Astrocyte (in vitro differentiated cells and primary cell): ENCODE measurements at regions not wholly inside any gene's neighbourhood (a gene's known extent, or its start where the extent isn't known, plus 50 kb on each side); places are given as distances from the start of the nearest gene placed in this dataset.

Experiments used
- DNase-seq: peaks from one replicate; pipeline ENCODE4 v3.0.0-alpha.2; 2010; ENCODE audit warnings: low read depth
- FAIRE-seq: peaks from 2 replicates; lab custom pipeline; 2011; peaks lifted over from hg19 to GRCh38; lab: Jason Lieb, UNC
- H2AFZ ChIP-seq: 2 replicates; pipeline ENCODE4 v1.6.0; 2012; ENCODE audit warnings: low read depth, low read length, inconsistent platforms
- H3K27ac ChIP-seq: 2 replicates; pipeline ENCODE4 v1.5.1; 2011; ENCODE audit warnings: low read depth, low read length, inconsistent platforms
- H3K27me3 ChIP-seq: 2 replicates; pipeline ENCODE4 v1.6.0; 2011; ENCODE audit warnings: low read length, inconsistent platforms; ENCODE audit not compliant: insufficient read depth
- H3K36me3 ChIP-seq: 2 replicates; pipeline ENCODE4 v1.5.1; 2011; ENCODE audit warnings: low read length, inconsistent platforms; ENCODE audit not compliant: insufficient read depth
- H3K4me1 ChIP-seq: 2 replicates; pipeline ENCODE4 v1.5.1; 2011; ENCODE audit warnings: low read length, inconsistent platforms; ENCODE audit not compliant: insufficient read depth
- H3K4me2 ChIP-seq: 2 replicates; pipeline ENCODE4 v1.6.0; 2012; ENCODE audit warnings: low read length, inconsistent platforms
- H3K4me3 ChIP-seq: 2 replicates; pipeline ENCODE4 v1.5.1; 2011; ENCODE audit warnings: low read depth, mild to moderate bottlenecking, low read length, inconsistent platforms; ENCODE audit not compliant: insufficient read depth
- H3K79me2 ChIP-seq: 2 replicates; pipeline ENCODE4 v1.6.0; 2012; ENCODE audit warnings: mild to moderate bottlenecking, low read length, inconsistent platforms; ENCODE audit not compliant: insufficient read depth
- H3K9ac ChIP-seq: 2 replicates; pipeline ENCODE4 v1.6.0; 2012; ENCODE audit warnings: mild to moderate bottlenecking, low read length, inconsistent platforms
- H3K9me3 ChIP-seq: 2 replicates; pipeline ENCODE4 v1.5.1; 2012; ENCODE audit warnings: low read depth, mild to moderate bottlenecking, low read length, inconsistent platforms; ENCODE audit not compliant: insufficient read depth
- H4K20me1 ChIP-seq: 2 replicates; pipeline ENCODE4 v1.6.0; 2012; ENCODE audit warnings: low read length, inconsistent platforms; ENCODE audit not compliant: insufficient read depth
- H3K27ac Mint-ChIP-seq: one replicate; pipeline ENCODE4 v1.8.0; 2021; ENCODE audit warnings: mild to moderate bottlenecking, mixed read lengths; ENCODE audit not compliant: unreplicated experiment
- H3K27me3 Mint-ChIP-seq: one replicate; pipeline ENCODE4 v1.8.0; 2021; ENCODE audit warnings: low read depth, mixed read lengths; ENCODE audit not compliant: unreplicated experiment
- H3K36me3 Mint-ChIP-seq: one replicate; pipeline ENCODE4 v1.8.0; 2021; ENCODE audit warnings: low read depth, mixed read lengths; ENCODE audit not compliant: unreplicated experiment
- H3K4me1 Mint-ChIP-seq: one replicate; pipeline ENCODE4 v1.8.0; 2021; ENCODE audit warnings: low read depth, mixed read lengths; ENCODE audit not compliant: unreplicated experiment
- H3K4me3 Mint-ChIP-seq: one replicate; pipeline ENCODE4 v1.8.0; 2021; ENCODE audit warnings: mild to moderate bottlenecking, moderate library complexity, mixed read lengths; ENCODE audit not compliant: unreplicated experiment
- H3K9me3 Mint-ChIP-seq: one replicate; pipeline ENCODE4 v1.8.0; 2021; ENCODE audit warnings: mild to moderate bottlenecking, mixed read lengths; ENCODE audit not compliant: unreplicated experiment
- EZH2 ChIP-seq: IDR thresholded peaks from 2 replicates; pipeline ENCODE4 v1.6.1; 2012; ENCODE audit warnings: mild to moderate bottlenecking, low read length, inconsistent platforms; ENCODE audit not compliant: insufficient read depth
- TF ChIP-seq, protein P1 (sequence below): IDR thresholded peaks from 2 replicates; pipeline ENCODE4 v1.5.1; 2011; ENCODE audit warnings: low read depth, mild to moderate bottlenecking, inconsistent platforms, low read length, moderate library complexity; ENCODE audit not compliant: insufficient read depth

DNA sequence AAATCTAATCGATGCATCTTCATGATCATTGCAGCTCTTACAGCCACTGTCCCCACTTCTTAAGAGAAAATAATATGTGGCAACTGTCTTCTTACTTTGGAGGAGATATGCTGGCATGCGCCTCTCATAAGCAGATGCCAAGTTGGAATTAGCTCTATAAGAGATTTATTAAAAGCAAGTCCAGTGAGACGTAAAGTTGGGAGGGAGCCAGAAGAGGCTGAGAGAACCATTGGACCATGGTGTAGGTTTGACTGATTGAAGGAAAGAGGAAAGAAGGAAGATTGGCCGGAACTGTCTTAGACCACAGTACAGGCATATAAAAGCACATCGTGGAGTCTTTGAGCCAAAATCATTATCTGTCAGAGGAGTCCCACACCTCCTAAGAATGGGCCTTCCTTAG, 265.7 kb upstream of the ZC3H15 start:
- H3K36me3 ChIP-seq = no peaks in the 10 kb centered on the region
- Mint-ChIP-seq H3K4me1 (no peaks in the 10 kb centered on the region), H3K27ac (no peak overlapping the region), H3K27me3 (no peaks in the 10 kb centered on the region), H3K36me3 (no peaks in the 10 kb centered on the region), H3K4me3 (no peak overlapping the region), H3K9me3 (no peaks in the 10 kb centered on the region)
- no peak overlapping the region for H2AFZ ChIP-seq
- no peak for TF ChIP-seq EZH2
- TF ChIP-seq, protein P1, sequence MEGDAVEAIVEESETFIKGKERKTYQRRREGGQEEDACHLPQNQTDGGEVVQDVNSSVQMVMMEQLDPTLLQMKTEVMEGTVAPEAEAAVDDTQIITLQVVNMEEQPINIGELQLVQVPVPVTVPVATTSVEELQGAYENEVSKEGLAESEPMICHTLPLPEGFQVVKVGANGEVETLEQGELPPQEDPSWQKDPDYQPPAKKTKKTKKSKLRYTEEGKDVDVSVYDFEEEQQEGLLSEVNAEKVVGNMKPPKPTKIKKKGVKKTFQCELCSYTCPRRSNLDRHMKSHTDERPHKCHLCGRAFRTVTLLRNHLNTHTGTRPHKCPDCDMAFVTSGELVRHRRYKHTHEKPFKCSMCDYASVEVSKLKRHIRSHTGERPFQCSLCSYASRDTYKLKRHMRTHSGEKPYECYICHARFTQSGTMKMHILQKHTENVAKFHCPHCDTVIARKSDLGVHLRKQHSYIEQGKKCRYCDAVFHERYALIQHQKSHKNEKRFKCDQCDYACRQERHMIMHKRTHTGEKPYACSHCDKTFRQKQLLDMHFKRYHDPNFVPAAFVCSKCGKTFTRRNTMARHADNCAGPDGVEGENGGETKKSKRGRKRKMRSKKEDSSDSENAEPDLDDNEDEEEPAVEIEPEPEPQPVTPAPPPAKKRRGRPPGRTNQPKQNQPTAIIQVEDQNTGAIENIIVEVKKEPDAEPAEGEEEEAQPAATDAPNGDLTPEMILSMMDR = no peak
- H3K4me1 ChIP-seq = no peaks in the 10 kb centered on the region
- no peak overlapping the region for H3K9ac ChIP-seq
- H3K4me3 ChIP-seq = no peak overlapping the region
- FAIRE-seq (no peak), DNase-seq (no peak)
- no peaks in the 10 kb centered on the region for H3K79me2 ChIP-seq
- no peaks in the 10 kb centered on the region for H3K27me3 ChIP-seq
- no peak overlapping the region for H3K27ac ChIP-seq
- no peaks in the 10 kb centered on the region for H3K9me3 ChIP-seq
- H3K4me2 ChIP-seq = no peak overlapping the region
- H4K20me1 ChIP-seq = no peaks in the 10 kb centered on the region

DNA sequence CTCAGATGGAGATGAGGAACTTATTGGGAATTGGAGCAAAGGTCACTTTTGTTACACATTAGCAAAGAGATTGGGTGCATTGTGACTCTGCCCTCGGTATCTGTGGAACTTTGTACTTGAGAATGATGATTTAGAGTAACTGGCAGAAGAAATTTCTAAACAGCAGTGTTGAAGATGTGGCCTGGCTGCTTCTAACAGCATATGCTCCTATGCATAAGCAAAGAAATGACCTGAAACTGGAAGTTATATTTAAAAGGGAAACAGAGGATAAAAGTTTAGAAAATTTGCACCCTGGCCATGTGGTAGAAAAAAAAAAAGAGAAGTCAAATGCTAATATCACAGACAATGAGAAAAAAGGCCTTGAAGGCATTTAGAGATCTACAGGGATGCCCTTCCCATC, 256.8 kb upstream of the ZC3H15 start:
- TF ChIP-seq EZH2 = no peak
- TF ChIP-seq, protein P1 = no peak
- H3K36me3 Mint-ChIP-seq = peaks cover 4% of the 10 kb centered on the region
- Histone ChIP-seq H3K4me1 (no peaks in the 10 kb centered on the region), H4K20me1 (no peaks in the 10 kb centered on the region), H3K4me2 (no peak overlapping the region), H3K36me3 (no peaks in the 10 kb centered on the region), H3K9me3 (no peaks in the 10 kb centered on the region), H2AFZ (no peak overlapping the region), H3K4me3 (no peak overlapping the region), H3K79me2 (no peaks in the 10 kb centered on the region), H3K27ac (no peak overlapping the region), H3K27me3 (no peaks in the 10 kb centered on the region), H3K9ac (no peak overlapping the region)
- H3K9me3 Mint-ChIP-seq = peaks cover 55% of the 10 kb centered on the region
- no peak overlapping the region for H3K4me3 Mint-ChIP-seq
- no peak for FAIRE-seq
- no peaks in the 10 kb centered on the region for H3K4me1 Mint-ChIP-seq
- no peak for DNase-seq
- no peaks in the 10 kb centered on the region for H3K27me3 Mint-ChIP-seq
- H3K27ac Mint-ChIP-seq = no peak overlapping the region

DNA sequence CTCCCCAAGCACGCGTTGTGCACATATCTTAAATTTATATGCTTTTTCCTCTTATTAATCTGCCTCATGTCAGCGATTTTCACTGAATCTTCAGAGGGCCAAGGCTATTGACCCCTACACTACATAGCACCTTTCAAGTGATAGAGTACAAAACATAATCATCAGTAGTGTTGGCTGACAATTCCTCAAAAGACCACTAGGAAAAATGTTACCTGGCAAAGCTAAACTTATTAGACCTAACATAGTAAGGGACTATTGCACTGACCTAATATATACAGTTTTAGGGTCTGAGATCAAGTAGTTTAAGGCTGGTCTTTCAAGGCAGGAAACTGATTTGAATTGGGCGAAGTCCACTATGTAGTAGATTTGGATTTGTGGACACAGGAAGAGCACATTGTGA, 244.2 kb upstream of the ZC3H15 start:
- H3K9me3 ChIP-seq = no peaks in the 10 kb centered on the region
- no peaks in the 10 kb centered on the region for H3K36me3 ChIP-seq
- H3K27ac ChIP-seq = no peak overlapping the region
- H4K20me1 ChIP-seq = no peaks in the 10 kb centered on the region
- TF ChIP-seq EZH2 = no peak
- TF ChIP-seq, protein P1 = no peak
- no peak overlapping the region for H3K4me2 ChIP-seq
- H3K4me3 ChIP-seq = no peak overlapping the region
- no peaks in the 10 kb centered on the region for H3K79me2 ChIP-seq
- no peak for DNase-seq
- H3K27me3 ChIP-seq = no peaks in the 10 kb centered on the region
- Mint-ChIP-seq H3K27me3 (no peaks in the 10 kb centered on the region), H3K9me3 (no peaks in the 10 kb centered on the region), H3K4me3 (no peak overlapping the region), H3K36me3 (no peaks in the 10 kb centered on the region), H3K4me1 (no peaks in the 10 kb centered on the region), H3K27ac (no peak overlapping the region)
- FAIRE-seq = no peak
- H2AFZ ChIP-seq = no peak overlapping the region
- no peak overlapping the region for H3K9ac ChIP-seq
- H3K4me1 ChIP-seq = no peaks in the 10 kb centered on the region
